ENCODE measurements at regions not wholly inside any gene's neighbourhood (a gene's known extent, or its start where the extent isn't known, plus 50 kb on each side); places are given as distances from the start of the nearest gene placed in this dataset.
A peak's percentile ranks its signal among the peaks of the same experiment; 100 is the strongest.
"Not testable (repeated sequence)": the region's sequence is repeated elsewhere in the genome, so short reads cannot be mapped to it uniquely, and the experiment has no call there.

GRCh38 chr3:139267300-139268246 lies 76.2 kb upstream of the MRPS22 start:
- WGBS, 2 donors = 50 to 62% methylated on average over 7 of the region's 7 CpGs
- Histone ChIP-seq H3K9me3 (no peaks in the 10 kb centered on the region), H3K36me3 (replicated peaks in 1 of 2; ENCODE audit: insufficient read depth in 1 of 2, low read depth in 2 of 2) (no peaks in the 10 kb centered on the region), H3K4me1 (peaks cover 23% of the 10 kb centered on the region), H3K27ac (peak overlapping the region in 3 of 4 donors; percentile 38 to 49 (median 39)), H3K4me3 (no peak overlapping the region), H3K27me3 (no peaks in the 10 kb centered on the region)
- TF ChIP-seq CTCF (IDR thresholded peaks at IDR 0.05) (no peak), POLR2A (IDR thresholded peaks at IDR 0.05) (no peak)
- ATAC-seq = peak; percentile 84
- DNase-seq = peak; percentile 46 to 74 (median 73)
- intact Hi-C loops (cut with DNase I) = no loop called here

DNA sequence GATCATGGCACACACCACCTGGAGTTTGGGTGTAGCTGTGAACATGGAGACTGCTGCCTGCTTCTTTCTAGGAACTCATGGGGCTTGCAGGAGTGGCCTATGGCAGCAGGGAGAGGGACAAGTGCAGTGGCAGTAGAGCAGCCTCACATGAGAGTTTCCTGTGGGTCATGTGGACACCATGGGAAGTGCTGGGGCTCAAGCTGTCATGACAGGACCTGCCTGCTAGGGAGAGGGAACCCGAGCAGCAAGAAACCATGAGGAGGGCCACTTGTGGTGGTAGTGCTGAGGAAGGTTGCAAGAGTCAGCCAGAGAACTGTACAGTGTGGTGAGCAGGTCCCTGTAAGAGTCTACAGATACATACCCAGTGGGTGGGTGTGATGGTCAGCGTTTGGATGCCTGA lies 73.8 kb upstream of the MRPS22 start:
- Histone ChIP-seq H3K4me3 (no peak overlapping the region), H3K9me3 (no peaks in the 10 kb centered on the region), H3K27ac (no peak overlapping the region), H3K27me3 (no peaks in the 10 kb centered on the region), H3K4me1 (peaks cover 23% of the 10 kb centered on the region), H3K36me3 (replicated peaks in 1 of 2; ENCODE audit: insufficient read depth in 1 of 2, low read depth in 2 of 2) (no peaks in the 10 kb centered on the region)
- intact Hi-C loops (cut with DNase I) = no loop called here
- WGBS, 2 donors = 89 to 100% methylated on average over 2 of the region's 2 CpGs
- ATAC-seq = no peak
- DNase-seq = peak in 1 of 4 donors; percentile 3
- TF ChIP-seq CTCF (IDR thresholded peaks at IDR 0.05) = no peak
- no peak for TF ChIP-seq POLR2A (IDR thresholded peaks at IDR 0.05)

- intact Hi-C loops (cut with DNase I); H3K36me3 ChIP-seq (replicated peaks in 1 of 2; ENCODE audit: insufficient read depth in 1 of 2, low read depth in 2 of 2); H3K27me3 ChIP-seq; H3K9me3 ChIP-seq; H3K27ac ChIP-seq; ATAC-seq; H3K4me3 ChIP-seq; DNase-seq: not testable (repeated sequence)
- WGBS, 2 donors = 46 to 96% methylated on average over 2 of the region's 2 CpGs
- H3K4me1 ChIP-seq = peaks cover 23% of the 10 kb centered on the region
These were observed 73.2 kb upstream of the MRPS22 start for GRCh38 chr3:139270652-139271051.

GRCh38 chr3:139280027-139280671 lies 63.7 kb upstream of the MRPS22 start:
- Histone ChIP-seq H3K27ac (no peak overlapping the region), H3K4me3 (no peak overlapping the region), H3K27me3 (no peaks in the 10 kb centered on the region), H3K36me3 (replicated peaks in 1 of 2; ENCODE audit: insufficient read depth in 1 of 2, low read depth in 2 of 2) (no peaks in the 10 kb centered on the region), H3K9me3 (no peaks in the 10 kb centered on the region), H3K4me1 (no peaks in the 10 kb centered on the region)
- no peak for DNase-seq
- 82 to 86% methylated on average over 3 of the region's 3 CpGs for WGBS, 2 donors
- ATAC-seq = no peak
- intact Hi-C loops (cut with DNase I) = no loop called here
- TF ChIP-seq POLR2A (IDR thresholded peaks at IDR 0.05) = no peak

- Histone ChIP-seq H3K36me3 (replicated peaks in 1 of 2; ENCODE audit: insufficient read depth in 1 of 2, low read depth in 2 of 2) (no peaks in the 10 kb centered on the region), H3K4me3 (no peak overlapping the region), H3K4me1 (no peaks in the 10 kb centered on the region), H3K27ac (no peak overlapping the region), H3K9me3 (no peaks in the 10 kb centered on the region), H3K27me3 (no peaks in the 10 kb centered on the region)
- TF ChIP-seq POLR2A (IDR thresholded peaks at IDR 0.05) = no peak
- ATAC-seq (no peak), DNase-seq (no peak)
- intact Hi-C loops (cut with DNase I) = no loop called here
- WGBS, 2 donors = 84 to 100% methylated on average over 2 of the region's 2 CpGs
These were observed 62.7 kb upstream of the MRPS22 start for GRCh38 chr3:139281096-139281495.

- intact Hi-C loops (cut with DNase I) = no loop called here
- Histone ChIP-seq H3K27ac (no peak overlapping the region), H3K36me3 (replicated peaks in 1 of 2; ENCODE audit: insufficient read depth in 1 of 2, low read depth in 2 of 2) (no peaks in the 10 kb centered on the region), H3K27me3 (no peaks in the 10 kb centered on the region), H3K9me3 (no peaks in the 10 kb centered on the region), H3K4me3 (no peak overlapping the region), H3K4me1 (no peaks in the 10 kb centered on the region)
- 86 to 95% methylated on average over 13 to 16 of the region's 16 CpGs for WGBS, 2 donors
- ATAC-seq (no peak), DNase-seq (no peak)
- TF ChIP-seq CTCF (IDR thresholded peaks at IDR 0.05) (no peak), POLR2A (IDR thresholded peaks at IDR 0.05) (no peak)
These were observed 62.2 kb upstream of the MRPS22 start for GRCh38 chr3:139281522-139282196.
